NCI-H1105 (cell line): ENCODE measurements at regions not wholly inside any gene's neighbourhood (a gene's known extent, or its start where the extent isn't known, plus 50 kb on each side); places are given as distances from the start of the nearest gene placed in this dataset.
"Not testable (repeated sequence)": the region's sequence is repeated elsewhere in the genome, so short reads cannot be mapped to it uniquely, and the experiment has no call there.

ENCODE experiments used
- DNase-seq: peaks from one replicate; lab custom pipeline; 2025; lab: John Stamatoyannopoulos, UW

DNA sequence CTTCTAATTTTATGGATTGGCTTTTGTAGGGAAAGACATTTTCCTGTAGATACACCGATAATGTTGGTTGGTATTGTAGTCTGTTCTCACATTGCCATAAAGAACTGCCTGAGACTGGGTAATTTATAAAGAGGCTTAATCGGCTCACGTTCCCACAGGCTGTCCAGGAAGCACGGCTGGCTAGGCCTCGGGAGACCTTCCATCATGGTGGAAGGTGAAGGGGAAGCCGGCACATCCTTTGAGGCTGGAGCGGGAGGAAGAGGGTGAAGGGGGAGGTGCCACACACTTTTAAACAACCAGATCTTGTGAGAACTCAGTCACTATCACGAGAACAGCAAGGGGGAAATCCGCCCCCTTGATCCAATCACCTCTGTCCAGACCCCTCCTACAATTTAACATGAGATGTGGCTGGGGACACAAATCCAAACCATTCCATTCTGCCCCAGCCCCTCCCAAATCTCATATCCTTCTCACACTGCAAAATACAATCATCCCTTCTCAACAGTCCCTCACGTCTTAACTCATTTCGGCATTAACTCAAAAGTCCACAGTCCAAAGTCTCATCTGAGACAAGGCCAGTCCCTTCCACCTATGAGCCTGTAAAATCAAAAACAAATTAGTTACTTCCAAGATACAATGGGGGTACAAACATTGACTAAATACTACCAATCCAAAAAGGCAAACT is 66.7 kb upstream of the EIF5 start:
- DNase-seq = no peak

DNA sequence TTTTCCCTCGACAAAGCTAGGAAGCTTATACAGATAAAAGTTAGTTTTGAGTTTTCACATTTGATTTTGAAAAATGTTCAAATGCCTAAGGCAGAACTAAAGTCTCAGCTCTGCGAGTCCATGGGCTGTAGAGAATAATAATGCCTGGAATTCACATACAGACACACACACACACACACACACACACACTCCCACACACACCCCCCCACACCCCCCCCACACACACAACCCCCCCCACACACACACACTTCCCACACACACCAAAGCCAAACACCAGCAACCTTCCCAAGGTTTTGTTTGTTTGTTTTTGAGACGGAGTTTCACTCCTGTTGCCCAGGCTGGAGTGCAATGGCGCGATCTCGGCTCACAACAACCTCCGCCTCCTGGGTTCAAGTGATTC is 62.8 kb upstream of the EIF5 start:
- no peak for DNase-seq

DNA sequence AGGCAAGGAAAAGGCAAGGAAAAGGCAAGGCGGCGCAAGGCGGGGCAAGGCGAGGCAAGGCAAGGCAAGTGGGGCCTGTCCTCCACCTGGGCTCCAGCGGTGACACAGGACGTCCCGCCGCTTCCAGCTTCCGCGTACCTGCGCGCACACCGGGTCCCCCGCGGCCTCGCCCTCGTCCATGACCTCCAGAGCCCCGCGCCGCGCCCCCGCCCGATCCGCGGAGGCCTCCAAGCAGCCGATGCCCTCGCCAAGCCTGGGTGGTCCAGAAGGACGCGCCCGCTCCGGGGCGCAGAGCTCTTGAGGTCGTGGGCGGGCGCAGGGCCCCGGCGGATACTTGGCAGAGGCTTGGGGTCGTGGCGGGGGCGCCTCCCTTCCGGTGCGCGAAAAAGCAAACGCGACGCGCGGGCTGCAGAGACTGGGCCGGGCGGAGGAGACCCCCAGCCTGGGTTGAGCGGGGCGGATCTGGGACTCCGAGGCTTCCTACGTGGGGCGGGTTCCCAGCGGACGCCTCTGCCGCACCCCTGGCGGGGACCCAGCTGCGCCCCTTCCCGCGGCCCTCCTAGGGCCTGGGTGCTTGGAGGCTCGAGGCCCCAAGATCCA is 60.8 kb upstream of the EIF5 start:
- DNase-seq = no peak

DNA sequence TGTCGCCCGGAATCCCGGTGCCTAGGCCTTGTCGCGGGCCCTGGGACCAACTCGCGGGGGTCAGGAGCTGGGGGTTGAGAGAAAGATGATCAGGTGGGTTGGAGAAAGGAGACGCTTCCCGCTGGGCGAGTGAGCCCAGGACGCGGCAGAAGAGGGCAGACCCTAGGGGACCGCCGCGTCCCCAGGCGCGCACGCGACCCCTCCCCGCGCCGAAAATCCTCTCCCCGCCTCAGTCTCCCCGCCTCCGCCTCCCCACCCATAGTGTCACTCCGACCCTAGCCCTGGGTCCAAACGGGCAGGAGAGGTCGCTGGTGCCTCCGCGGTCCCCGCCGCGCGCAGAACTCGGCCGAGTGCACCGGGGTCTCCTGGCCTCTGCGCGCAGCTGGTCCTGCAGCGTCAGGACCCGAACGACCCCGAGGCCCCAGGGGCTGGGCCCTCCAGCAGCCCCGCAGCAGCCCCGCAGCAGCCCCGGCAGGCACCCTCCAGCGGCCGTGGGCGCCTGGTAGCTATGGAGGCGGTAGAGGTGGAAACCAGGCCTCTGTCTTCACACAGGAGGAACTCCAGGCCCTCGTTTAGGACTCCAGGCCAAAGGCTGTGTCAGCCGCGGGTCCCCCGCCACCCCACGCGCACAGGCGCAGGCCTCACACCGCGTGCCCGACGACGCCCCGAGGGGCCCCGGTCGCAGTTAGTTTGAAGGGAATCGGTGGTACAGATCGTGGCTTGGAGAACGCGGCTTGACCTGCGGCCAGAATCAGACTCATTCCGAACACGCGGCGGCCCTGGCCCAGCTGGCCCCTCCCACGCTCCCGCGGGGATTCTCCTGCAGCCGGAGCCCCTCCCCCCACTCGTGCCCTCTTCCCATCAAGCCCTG is 60.1 kb upstream of the EIF5 start:
- DNase-seq = no peak

DNA sequence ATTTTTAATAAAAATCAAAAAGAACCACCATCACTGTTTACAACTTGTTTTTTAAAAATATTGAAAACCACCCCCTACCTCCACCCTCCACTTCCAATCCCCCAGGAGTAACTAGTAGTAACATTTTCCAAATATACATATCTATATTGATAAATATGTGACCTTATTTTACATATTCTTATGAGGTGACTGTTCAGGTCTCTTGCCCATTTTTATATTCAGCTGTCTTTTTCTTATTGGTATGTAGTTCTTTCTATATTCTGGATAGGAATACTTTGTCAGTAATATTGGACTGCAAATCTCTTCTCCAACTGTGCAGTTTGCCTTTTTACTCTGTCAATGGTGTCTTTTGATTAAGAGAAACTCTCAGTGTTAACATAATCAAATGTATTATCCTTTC is 59.0 kb upstream of the EIF5 start:
- no peak for DNase-seq

DNA sequence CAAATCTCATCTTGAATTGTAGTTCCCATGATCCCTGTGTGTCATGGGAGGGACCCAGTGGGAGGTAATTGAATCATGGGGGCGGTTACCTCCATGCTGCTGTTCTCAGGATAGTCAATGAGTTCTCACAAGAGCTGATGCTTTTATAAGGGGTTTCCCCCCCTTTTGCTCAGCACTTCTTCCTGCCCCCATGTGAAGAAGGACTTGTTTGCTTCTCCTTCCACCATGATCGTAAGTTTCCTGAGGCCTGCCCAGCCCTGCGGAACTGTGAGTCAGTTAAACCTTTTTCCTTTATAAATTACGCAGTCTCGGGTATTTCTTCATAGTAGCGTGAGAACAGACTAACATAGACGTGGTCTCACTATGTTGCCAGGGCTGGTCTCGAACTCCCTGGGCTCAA is 56.1 kb upstream of the EIF5 start:
- DNase-seq = no peak

DNA sequence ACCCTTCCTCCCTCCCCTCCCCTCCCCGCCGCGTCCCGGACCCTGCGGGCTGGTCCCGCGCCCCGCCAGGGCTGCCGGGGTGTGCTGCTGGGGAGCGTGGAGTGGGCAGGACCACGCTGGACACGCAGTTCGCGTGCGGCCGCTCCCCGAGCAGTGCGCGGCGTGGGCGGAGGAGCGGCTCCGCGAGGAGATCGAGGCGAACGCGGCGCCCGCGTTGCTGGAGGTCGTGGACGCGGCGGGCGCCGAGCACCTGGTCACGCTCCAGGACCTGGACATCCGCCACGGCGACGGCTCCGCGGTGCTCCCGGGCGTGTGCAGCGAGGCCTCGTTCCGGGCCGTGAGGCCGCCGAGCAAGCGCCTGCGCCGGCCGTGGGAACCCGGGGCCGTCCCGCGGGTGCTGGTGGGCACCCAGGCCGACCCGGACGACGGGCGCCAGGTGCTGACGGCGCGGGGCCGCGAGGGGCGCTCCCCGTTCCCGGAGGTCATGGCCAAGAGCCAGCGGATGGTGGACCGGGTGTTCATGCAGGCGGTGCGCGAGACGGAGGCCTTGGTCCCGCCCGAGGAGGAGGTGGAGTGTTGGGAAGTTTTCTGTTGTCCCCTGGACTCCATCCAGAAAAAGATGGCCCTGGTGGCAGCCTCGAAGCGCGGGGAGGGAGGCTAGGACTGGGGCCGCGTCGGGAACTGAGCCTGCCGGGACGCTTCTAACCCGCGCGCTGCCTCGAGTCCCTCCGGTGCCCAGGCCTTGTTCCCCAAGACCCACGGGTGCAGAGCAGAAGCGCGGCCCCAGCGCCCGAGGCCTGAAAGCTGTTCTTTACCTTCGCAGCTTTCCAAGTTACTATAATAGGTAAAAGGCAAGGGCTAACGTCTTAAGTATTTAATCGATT is 54.7 kb upstream of the EIF5 start:
- no peak for DNase-seq

DNA sequence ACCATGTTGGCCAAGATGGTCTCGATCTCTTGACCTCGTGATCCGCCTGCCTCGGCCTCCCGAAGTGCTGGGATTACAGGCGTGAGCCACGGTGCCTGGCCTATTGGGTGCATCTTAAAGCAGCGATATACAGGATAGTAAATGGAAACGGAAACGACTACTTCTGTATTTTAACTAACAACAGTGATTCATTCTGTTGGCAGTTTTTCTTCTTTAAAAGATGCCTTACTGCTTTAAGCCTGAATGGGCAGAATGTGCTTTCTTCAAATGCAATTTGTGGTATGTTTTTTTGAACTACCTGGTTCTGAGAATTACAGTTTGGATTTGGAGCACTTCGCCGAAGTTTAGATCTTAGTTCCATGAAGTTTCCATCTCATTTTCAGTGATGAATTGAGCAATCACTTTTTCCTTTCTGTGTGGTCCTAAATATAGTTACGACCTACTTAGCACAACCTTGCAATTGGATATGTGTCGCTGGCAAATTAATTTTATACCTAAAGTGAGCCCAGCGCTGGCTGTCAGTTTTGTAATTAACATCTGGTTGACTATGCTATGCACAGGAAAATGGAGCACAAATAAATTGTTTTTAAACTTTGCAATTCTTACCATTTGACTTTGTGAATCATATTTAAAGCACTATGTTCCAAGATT is 53.6 kb upstream of the EIF5 start:
- DNase-seq = no peak

DNA sequence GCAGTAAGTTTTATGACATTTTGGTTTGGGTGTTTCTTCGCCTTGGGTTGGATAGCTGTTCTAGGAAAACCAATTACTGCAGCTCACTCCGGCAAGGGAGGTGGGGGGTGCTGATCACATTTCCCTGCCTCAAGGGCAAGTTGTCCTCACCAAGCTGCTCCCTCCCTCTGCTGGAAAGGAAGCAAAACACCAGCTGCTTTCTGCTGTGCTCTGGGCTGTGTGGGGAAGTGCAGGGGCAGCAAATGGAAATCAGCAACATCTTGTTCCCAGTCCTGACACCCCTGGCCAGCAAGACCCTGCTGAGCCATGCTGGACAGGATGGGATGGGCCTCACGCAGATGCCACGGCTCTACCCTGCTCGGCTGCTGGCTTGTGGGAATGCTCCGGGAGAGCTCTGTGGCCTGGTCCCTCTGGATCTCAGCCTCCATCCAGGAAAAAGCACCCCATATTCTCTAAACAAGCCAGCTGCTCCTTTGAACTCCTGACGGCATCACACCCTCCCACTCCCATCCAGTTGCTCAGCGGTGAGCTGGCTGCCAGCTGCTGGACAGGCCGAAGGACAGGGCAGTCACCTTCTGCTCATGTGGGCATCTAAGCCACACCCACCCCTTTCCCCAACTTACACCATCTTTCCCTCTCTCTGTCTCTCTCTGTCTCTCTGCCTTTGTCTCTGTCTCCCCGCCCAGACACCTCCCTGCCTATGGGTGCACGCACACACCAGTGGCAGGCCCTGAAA is 52.4 kb upstream of the EIF5 start:
- no peak for DNase-seq

DNA sequence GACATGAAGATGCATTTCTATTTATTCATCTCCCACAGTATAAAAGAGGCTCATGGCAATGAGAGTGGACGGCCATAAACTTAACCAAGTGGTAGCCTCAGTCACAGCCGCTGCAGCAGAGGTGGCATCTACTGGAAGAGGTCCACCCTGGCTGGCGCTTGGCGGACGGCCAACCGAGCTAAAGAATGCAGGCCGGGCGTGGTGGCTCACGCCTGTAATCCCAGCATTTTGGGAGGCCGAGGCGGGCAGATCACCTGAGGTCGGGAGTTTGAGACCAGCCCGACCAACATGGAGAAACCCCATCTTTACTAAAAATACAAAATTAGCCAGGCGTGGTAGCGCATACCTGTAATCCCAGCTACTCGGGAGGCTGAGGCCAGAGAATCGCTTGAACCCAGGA is 51.7 kb upstream of the EIF5 start:
- DNase-seq = not testable (repeated sequence)

DNA sequence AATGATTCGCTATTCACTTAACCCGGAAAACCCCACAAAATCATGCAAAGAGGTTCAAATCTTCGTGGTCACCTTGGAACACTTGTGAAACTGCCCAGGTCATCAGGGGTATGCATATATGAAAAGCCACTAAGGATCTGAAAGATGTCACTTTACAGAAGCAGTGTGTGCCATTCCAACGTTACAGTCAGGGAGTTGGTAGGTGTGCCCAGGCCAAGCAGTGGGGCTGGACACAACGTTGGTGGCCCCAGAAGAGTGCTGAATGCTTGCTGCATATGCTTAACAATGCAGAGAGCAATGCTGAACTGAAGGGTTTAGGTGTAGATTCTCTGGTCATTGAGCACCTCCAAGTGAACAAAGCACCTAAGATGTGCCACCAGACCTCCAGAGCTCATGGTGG is 51.1 kb upstream of the EIF5 start:
- no peak for DNase-seq

DNA sequence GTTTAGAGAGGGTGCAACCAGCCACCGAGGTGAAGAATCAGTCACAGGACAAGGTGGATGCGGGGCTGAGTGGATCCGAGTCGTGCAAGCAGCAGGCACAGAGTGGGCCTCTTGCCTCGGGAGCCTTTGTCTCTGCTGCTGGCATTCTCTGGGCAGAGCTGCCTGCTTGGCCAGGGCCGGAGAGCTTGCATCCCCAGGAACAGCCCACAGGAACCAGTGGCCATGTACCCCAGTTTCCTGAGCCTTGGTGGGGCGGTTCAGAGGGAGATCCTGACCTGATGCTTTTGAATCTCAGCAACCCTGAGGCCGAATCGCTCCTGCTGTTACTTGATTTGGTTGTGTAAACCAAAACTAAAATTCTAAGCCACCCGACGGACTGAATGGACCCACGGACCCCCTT is 50.1 kb upstream of the EIF5 start:
- no peak for DNase-seq
